ENCODE measurements at regions not wholly inside any gene's neighbourhood (a gene's known extent, or its start where the extent isn't known, plus 50 kb on each side); places are given as distances from the start of the nearest gene placed in this dataset.

GRCh38 chr13:65435590-65435989 is 1794.5 kb downstream of the PCDH9 start:
- H2AFZ ChIP-seq (ENCODE audit: low read length): no peak overlapping the region
- peaks cover 2% of the 10 kb centered on the region for H3K9me3 ChIP-seq (ENCODE audit: low read depth, low read length)

GRCh38 chr13:65417953-65418352 is 1812.2 kb downstream of the PCDH9 start:
- H2AFZ ChIP-seq (ENCODE audit: low read length): no peak overlapping the region
- no peaks in the 10 kb centered on the region for H3K27me3 ChIP-seq (ENCODE audit: insufficient read depth, low read length)
- no peak overlapping the region for H3K4me3 ChIP-seq (ENCODE audit: insufficient read depth, low read length)
- no peak for TF ChIP-seq CTCF (IDR thresholded peaks at IDR 0.05; ENCODE audit: extremely low read depth, low read depth, low read length)
- H3K4me1 ChIP-seq (ENCODE audit: insufficient read depth, low read length): no peaks in the 10 kb centered on the region
- H3K27ac ChIP-seq (ENCODE audit: low read depth, low read length): no peak overlapping the region
- H3K79me2 ChIP-seq (ENCODE audit: insufficient read depth, low read length): no peaks in the 10 kb centered on the region
- H3K9me3 ChIP-seq (ENCODE audit: low read depth, low read length): no peaks in the 10 kb centered on the region
- no peaks in the 10 kb centered on the region for H4K20me1 ChIP-seq (ENCODE audit: insufficient read depth, low read length)
- H3K36me3 ChIP-seq (ENCODE audit: insufficient read depth, low read length): no peaks in the 10 kb centered on the region
- no peak for DNase-seq (ENCODE audit: insufficient read length, low spot score, missing footprints)
- no peak overlapping the region for H3K4me2 ChIP-seq (ENCODE audit: insufficient read depth, low read length)

More at GRCh38 chr13:65435590-65435989, 1794.5 kb downstream of the PCDH9 start:
- no peaks in the 10 kb centered on the region for H3K4me1 ChIP-seq (ENCODE audit: insufficient read depth, low read length)
- TF ChIP-seq CTCF (IDR thresholded peaks at IDR 0.05; ENCODE audit: extremely low read depth, low read depth, low read length): no peak
- H3K36me3 ChIP-seq (ENCODE audit: insufficient read depth, low read length): no peaks in the 10 kb centered on the region
- no peaks in the 10 kb centered on the region for H3K79me2 ChIP-seq (ENCODE audit: insufficient read depth, low read length)
- H3K27ac ChIP-seq (ENCODE audit: low read depth, low read length): no peak overlapping the region
- no peak overlapping the region for H3K4me3 ChIP-seq (ENCODE audit: insufficient read depth, low read length)
- no peaks in the 10 kb centered on the region for H3K27me3 ChIP-seq (ENCODE audit: insufficient read depth, low read length)
- DNase-seq (ENCODE audit: insufficient read length, low spot score, missing footprints): no peak
- no peak overlapping the region for H3K4me2 ChIP-seq (ENCODE audit: insufficient read depth, low read length)
- H4K20me1 ChIP-seq (ENCODE audit: insufficient read depth, low read length): no peaks in the 10 kb centered on the region

GRCh38 chr13:65416784-65417183 is 1813.4 kb downstream of the PCDH9 start:
- H3K4me2 ChIP-seq (ENCODE audit: insufficient read depth, low read length): no peak overlapping the region
- TF ChIP-seq CTCF (IDR thresholded peaks at IDR 0.05; ENCODE audit: extremely low read depth, low read depth, low read length): no peak
- H3K27me3 ChIP-seq (ENCODE audit: insufficient read depth, low read length): no peaks in the 10 kb centered on the region
- H3K27ac ChIP-seq (ENCODE audit: low read depth, low read length): no peak overlapping the region
- no peaks in the 10 kb centered on the region for H4K20me1 ChIP-seq (ENCODE audit: insufficient read depth, low read length)
- H3K36me3 ChIP-seq (ENCODE audit: insufficient read depth, low read length): no peaks in the 10 kb centered on the region
- H3K4me1 ChIP-seq (ENCODE audit: insufficient read depth, low read length): no peaks in the 10 kb centered on the region
- no peaks in the 10 kb centered on the region for H3K79me2 ChIP-seq (ENCODE audit: insufficient read depth, low read length)
- H3K4me3 ChIP-seq (ENCODE audit: insufficient read depth, low read length): no peak overlapping the region
- no peak for DNase-seq (ENCODE audit: insufficient read length, low spot score, missing footprints)
- H3K9me3 ChIP-seq (ENCODE audit: low read depth, low read length): no peaks in the 10 kb centered on the region
- H2AFZ ChIP-seq (ENCODE audit: low read length): no peak overlapping the region

- Histone ChIP-seq H3K36me3 (ENCODE audit: insufficient read depth, low read length) (no peaks in the 10 kb centered on the region), H3K4me1 (ENCODE audit: insufficient read depth, low read length) (no peaks in the 10 kb centered on the region), H3K27me3 (ENCODE audit: insufficient read depth, low read length) (no peaks in the 10 kb centered on the region)
These were observed 1815.9 kb downstream of the PCDH9 start for GRCh38 chr13:65414187-65414586.

More at GRCh38 chr13:65414187-65414586, 1815.9 kb downstream of the PCDH9 start:
- H3K4me3 ChIP-seq (ENCODE audit: insufficient read depth, low read length): no peak overlapping the region
- no peak for TF ChIP-seq CTCF (IDR thresholded peaks at IDR 0.05; ENCODE audit: extremely low read depth, low read depth, low read length)
- H4K20me1 ChIP-seq (ENCODE audit: insufficient read depth, low read length): no peaks in the 10 kb centered on the region
- H3K4me2 ChIP-seq (ENCODE audit: insufficient read depth, low read length): no peak overlapping the region
- no peak overlapping the region for H3K27ac ChIP-seq (ENCODE audit: low read depth, low read length)
- no peaks in the 10 kb centered on the region for H3K79me2 ChIP-seq (ENCODE audit: insufficient read depth, low read length)
- H3K9me3 ChIP-seq (ENCODE audit: low read depth, low read length): no peaks in the 10 kb centered on the region
- no peak for DNase-seq (ENCODE audit: insufficient read length, low spot score, missing footprints)
- H2AFZ ChIP-seq (ENCODE audit: low read length): no peak overlapping the region

All from osteoblast (primary cell).